ENCODE measurements at regions not wholly inside any gene's neighbourhood (a gene's known extent, or its start where the extent isn't known, plus 50 kb on each side); places are given as distances from the start of the nearest gene placed in this dataset.
"Not testable (repeated sequence)": the region's sequence is repeated elsewhere in the genome, so short reads cannot be mapped to it uniquely, and the experiment has no call there.

- TF ChIP-seq CTCF, POLR2A (IDR thresholded peaks at IDR 0.05): not testable (repeated sequence)
Measured at GRCh38 chr14:105948955-105949354, 422.6 kb downstream of the TMEM121 start.
